ENCODE measurements at regions not wholly inside any gene's neighbourhood (a gene's known extent, or its start where the extent isn't known, plus 50 kb on each side); places are given as distances from the start of the nearest gene placed in this dataset.

DNA sequence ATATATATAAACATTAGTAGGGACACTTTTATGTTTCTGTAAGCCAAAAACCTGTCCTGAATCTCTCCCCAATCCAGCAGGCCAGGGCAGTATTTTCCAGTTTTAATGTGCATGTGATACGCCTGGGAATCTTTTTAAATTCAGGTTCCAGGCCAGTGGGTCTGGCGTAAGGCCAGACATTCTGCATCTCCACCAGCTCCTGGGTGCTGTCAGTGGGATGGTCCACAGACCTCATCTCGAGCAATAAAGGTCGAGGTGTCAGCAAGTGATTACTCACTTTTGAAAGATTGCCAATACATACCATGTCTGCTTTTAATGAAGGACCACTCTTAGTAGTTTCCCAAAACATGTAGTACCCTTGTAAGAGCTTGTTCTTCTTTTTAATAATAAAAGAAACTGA lies 189.9 kb upstream of the SH3BP4 start:
- Histone ChIP-seq H3K9me3 (no peaks in the 10 kb centered on the region), H3K36me3 (no peaks in the 10 kb centered on the region), H3K4me1 (no peaks in the 10 kb centered on the region), H3K27me3 (no peaks in the 10 kb centered on the region), H3K4me3 (no peak overlapping the region), H3K27ac (no peak overlapping the region)
- TF ChIP-seq POLR2AphosphoS5 (IDR thresholded peaks at IDR 0.05; ENCODE audit: insufficient read depth in 1 of 2, low read depth in 1 of 2) (no peak), POLR2A (IDR thresholded peaks at IDR 0.05) (no peak)
- TF ChIP-seq, protein P1, sequence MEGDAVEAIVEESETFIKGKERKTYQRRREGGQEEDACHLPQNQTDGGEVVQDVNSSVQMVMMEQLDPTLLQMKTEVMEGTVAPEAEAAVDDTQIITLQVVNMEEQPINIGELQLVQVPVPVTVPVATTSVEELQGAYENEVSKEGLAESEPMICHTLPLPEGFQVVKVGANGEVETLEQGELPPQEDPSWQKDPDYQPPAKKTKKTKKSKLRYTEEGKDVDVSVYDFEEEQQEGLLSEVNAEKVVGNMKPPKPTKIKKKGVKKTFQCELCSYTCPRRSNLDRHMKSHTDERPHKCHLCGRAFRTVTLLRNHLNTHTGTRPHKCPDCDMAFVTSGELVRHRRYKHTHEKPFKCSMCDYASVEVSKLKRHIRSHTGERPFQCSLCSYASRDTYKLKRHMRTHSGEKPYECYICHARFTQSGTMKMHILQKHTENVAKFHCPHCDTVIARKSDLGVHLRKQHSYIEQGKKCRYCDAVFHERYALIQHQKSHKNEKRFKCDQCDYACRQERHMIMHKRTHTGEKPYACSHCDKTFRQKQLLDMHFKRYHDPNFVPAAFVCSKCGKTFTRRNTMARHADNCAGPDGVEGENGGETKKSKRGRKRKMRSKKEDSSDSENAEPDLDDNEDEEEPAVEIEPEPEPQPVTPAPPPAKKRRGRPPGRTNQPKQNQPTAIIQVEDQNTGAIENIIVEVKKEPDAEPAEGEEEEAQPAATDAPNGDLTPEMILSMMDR (IDR thresholded peaks at IDR 0.05), result no peak
- DNase-seq (ENCODE audit: extremely low spot score in 2 of 2), result no peak
- intact Hi-C loops (cut with DNase I), result no loop called here

GRCh38 chr2:234754126-234754525 lies 197.7 kb upstream of the SH3BP4 start:
- TF ChIP-seq, protein P1 (IDR thresholded peaks at IDR 0.05), result no peak
- TF ChIP-seq POLR2AphosphoS5 (IDR thresholded peaks at IDR 0.05; ENCODE audit: insufficient read depth in 1 of 2, low read depth in 1 of 2), result no peak
- no peak for TF ChIP-seq POLR2A (IDR thresholded peaks at IDR 0.05)
- intact Hi-C loops (cut with DNase I), result no loop called here
- Histone ChIP-seq H3K36me3 (no peaks in the 10 kb centered on the region), H3K27me3 (no peaks in the 10 kb centered on the region), H3K4me1 (no peaks in the 10 kb centered on the region), H3K4me3 (no peak overlapping the region), H3K27ac (no peak overlapping the region), H3K9me3 (no peaks in the 10 kb centered on the region)
- DNase-seq (ENCODE audit: extremely low spot score in 2 of 2), result no peak

GRCh38 chr2:234753701-234754100 lies 198.1 kb upstream of the SH3BP4 start:
- DNase-seq (ENCODE audit: extremely low spot score in 2 of 2), result no peak
- Histone ChIP-seq H3K27me3 (no peaks in the 10 kb centered on the region), H3K9me3 (no peaks in the 10 kb centered on the region), H3K36me3 (no peaks in the 10 kb centered on the region), H3K4me1 (no peaks in the 10 kb centered on the region), H3K4me3 (no peak overlapping the region), H3K27ac (no peak overlapping the region)
- TF ChIP-seq, protein P1 (IDR thresholded peaks at IDR 0.05), result no peak
- TF ChIP-seq POLR2AphosphoS5 (IDR thresholded peaks at IDR 0.05; ENCODE audit: insufficient read depth in 1 of 2, low read depth in 1 of 2) (no peak), POLR2A (IDR thresholded peaks at IDR 0.05) (no peak)
- intact Hi-C loops (cut with DNase I), result no loop called here

- Histone ChIP-seq H3K27me3 (no peaks in the 10 kb centered on the region), H3K4me3 (no peak overlapping the region), H3K4me1 (no peaks in the 10 kb centered on the region), H3K27ac (no peak overlapping the region), H3K9me3 (no peaks in the 10 kb centered on the region), H3K36me3 (no peaks in the 10 kb centered on the region)
- TF ChIP-seq POLR2AphosphoS5 (IDR thresholded peaks at IDR 0.05; ENCODE audit: insufficient read depth in 1 of 2, low read depth in 1 of 2) (no peak), POLR2A (IDR thresholded peaks at IDR 0.05) (no peak)
- TF ChIP-seq, protein P1 (IDR thresholded peaks at IDR 0.05), result no peak
- intact Hi-C loops (cut with DNase I), result no loop called here
- no peak for DNase-seq (ENCODE audit: extremely low spot score in 2 of 2)
Measured at GRCh38 chr2:234752966-234753365, 198.9 kb upstream of the SH3BP4 start.

DNA sequence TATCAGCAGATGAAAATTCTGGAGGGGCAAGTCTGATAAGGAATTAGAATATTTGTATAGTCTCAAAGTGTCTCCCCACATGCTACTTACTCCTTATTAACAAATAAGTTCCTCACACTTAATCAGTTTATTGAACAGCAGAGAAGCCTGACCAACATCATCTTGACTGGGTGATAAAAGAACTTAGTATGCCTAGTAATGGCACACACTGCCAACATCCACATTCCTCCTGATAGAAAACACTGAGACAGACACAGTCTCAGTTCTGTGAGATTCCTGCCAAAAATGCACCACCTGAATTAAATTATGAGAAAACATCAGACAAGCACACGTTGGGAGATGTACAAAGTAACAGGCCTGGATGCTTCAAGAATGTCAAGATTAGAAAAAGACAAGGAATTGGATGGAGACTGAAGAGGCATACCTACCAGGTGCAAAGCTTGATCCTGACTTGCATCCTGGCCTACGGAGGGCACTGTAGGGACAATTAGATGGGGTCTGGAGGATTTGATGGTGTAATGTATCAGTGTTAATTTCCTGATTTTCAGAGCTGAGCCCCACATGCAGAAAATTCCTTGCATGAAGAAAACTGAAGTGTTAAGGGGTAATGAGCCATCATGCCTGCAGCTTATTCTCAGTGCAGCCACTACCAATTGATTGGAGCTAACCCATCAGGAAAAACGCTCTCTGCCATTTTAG lies 200.4 kb upstream of the SH3BP4 start:
- H3K9me3 ChIP-seq, result no peaks in the 10 kb centered on the region
- TF ChIP-seq POLR2AphosphoS5 (IDR thresholded peaks at IDR 0.05; ENCODE audit: insufficient read depth in 1 of 2, low read depth in 1 of 2), result no peak
- TF ChIP-seq, protein P1 (IDR thresholded peaks at IDR 0.05), result no peak
- TF ChIP-seq POLR2A (IDR thresholded peaks at IDR 0.05), result no peak
- intact Hi-C loops (cut with DNase I), result no loop called here

More for the DNA sequence above, 200.4 kb upstream of the SH3BP4 start:
- Histone ChIP-seq H3K4me1 (no peaks in the 10 kb centered on the region), H3K36me3 (no peaks in the 10 kb centered on the region), H3K27me3 (no peaks in the 10 kb centered on the region), H3K4me3 (no peak overlapping the region), H3K27ac (no peak overlapping the region)
- DNase-seq (ENCODE audit: extremely low spot score in 2 of 2), result no peak

Measured in vagina (tissue), 2 donors.